Endodermal cell (in vitro differentiated cells): ENCODE measurements at regions not wholly inside any gene's neighbourhood (a gene's known extent, or its start where the extent isn't known, plus 50 kb on each side); places are given as distances from the start of the nearest gene placed in this dataset.

Source experiments
- DNase-seq: peaks from one replicate; pipeline ENCODE4 v3.0.0-alpha.2; 2017
- H3K27ac ChIP-seq: 2 replicates; pipeline ENCODE4 v1.5.1; 2013; ENCODE audit warnings: mild to moderate bottlenecking, low read depth, low read length, moderate library complexity
- H3K27me3 ChIP-seq: 2 replicates; pipeline ENCODE4 v1.6.1; 2013; ENCODE audit warnings: mild to moderate bottlenecking, low read length, moderate library complexity; ENCODE audit not compliant: insufficient read depth, control insufficient read depth, poor library complexity, severe bottlenecking
- H3K36me3 ChIP-seq: 2 replicates; pipeline ENCODE4 v1.7.0; 2013; ENCODE audit warnings: mild to moderate bottlenecking, low read length, moderate library complexity; ENCODE audit not compliant: control insufficient read depth, insufficient read depth
- H3K4me1 ChIP-seq: one replicate; pipeline ENCODE4 v1.7.0; 2013; ENCODE audit warnings: low read length; ENCODE audit not compliant: control insufficient read depth, insufficient read depth
- H3K4me3 ChIP-seq: 2 replicates; pipeline ENCODE4 v1.5.1; 2013; ENCODE audit warnings: mild to moderate bottlenecking, low read length, moderate library complexity
- H3K9ac ChIP-seq: 2 replicates; pipeline ENCODE4 v1.6.1; 2013; ENCODE audit warnings: mild to moderate bottlenecking, low read length, moderate library complexity; ENCODE audit not compliant: poor library complexity, severe bottlenecking; ENCODE audit errors: extremely low read depth
- H3K9me3 ChIP-seq: 2 replicates; pipeline ENCODE4 v1.6.1; 2013; ENCODE audit warnings: mild to moderate bottlenecking, low read length, moderate library complexity; ENCODE audit not compliant: control insufficient read depth
- H3K27ac Mint-ChIP-seq: 2 replicates; pipeline ENCODE4 v1.8.0; 2020; ENCODE audit warnings: mixed read lengths
- H3K27me3 Mint-ChIP-seq: 2 replicates; pipeline ENCODE4 v1.8.0; 2021; ENCODE audit warnings: mild to moderate bottlenecking, mixed read lengths; ENCODE audit not compliant: insufficient read depth
- H3K36me3 Mint-ChIP-seq: 2 replicates; pipeline ENCODE4 v1.8.0; 2020; ENCODE audit warnings: low read depth, mixed read lengths
- H3K4me1 Mint-ChIP-seq: 2 replicates; pipeline ENCODE4 v1.8.0; 2020; ENCODE audit warnings: mixed read lengths
- H3K4me3 Mint-ChIP-seq: 2 replicates; pipeline ENCODE4 v1.8.0; 2020; ENCODE audit warnings: mild to moderate bottlenecking, moderate library complexity, mixed read lengths
- H3K9me3 Mint-ChIP-seq: 2 replicates; pipeline ENCODE4 v1.8.0; 2020; ENCODE audit warnings: mild to moderate bottlenecking, mixed read lengths
- CTCF ChIP-seq: fragments of 200-600 bp; sonication (generic); conservative IDR thresholded peaks from 2 replicates; pipeline ENCODE4 v1.5.0; 2021; ENCODE audit warnings: antibody characterized with exemption, mild to moderate bottlenecking
- WGBS, 2 experiments: methylation state at CpG; one replicate each; pipeline versions ENCODE4 v1.1.5 to v1.1.7; 2013; ENCODE audit warnings: missing lambda C conversion rate in 2 of 2, mixed read lengths in 1 of 2; ENCODE audit not compliant: insufficient coverage in 1 of 2, insufficient read length in 1 of 2; 5-methylcytosine and 5-hydroxymethylcytosine counted together

- peaks cover 28% of the 10 kb centered on the region for H3K4me1 Mint-ChIP-seq
- no peak overlapping the region for H3K4me3 Mint-ChIP-seq
- Histone ChIP-seq H3K4me3 (no peak overlapping the region), H3K36me3 (no peaks in the 10 kb centered on the region), H3K4me1 (no peaks in the 10 kb centered on the region), H3K27ac (no peak overlapping the region), H3K9me3 (no peaks in the 10 kb centered on the region), H3K9ac (no peak overlapping the region), H3K27me3 (peaks cover 31% of the 10 kb centered on the region)
- no peak for DNase-seq
- 73 to 100% methylated on average over 1 to 2 of the region's 2 CpGs for WGBS, 2 experiments
- peaks cover 6% of the 10 kb centered on the region for H3K9me3 Mint-ChIP-seq
- peaks cover 3% of the 10 kb centered on the region for H3K36me3 Mint-ChIP-seq
- no peak overlapping the region for H3K27ac Mint-ChIP-seq
- no peak for TF ChIP-seq CTCF
- peaks cover 33% of the 10 kb centered on the region for H3K27me3 Mint-ChIP-seq
Measured at GRCh38 chr2:19300961-19301360, 57.5 kb downstream of the OSR1 start.

GRCh38 chr2:19299522-19299921 lies 58.9 kb downstream of the OSR1 start:
- Mint-ChIP-seq H3K27me3 (peaks cover 38% of the 10 kb centered on the region), H3K4me3 (no peak overlapping the region), H3K27ac (no peak overlapping the region), H3K36me3 (no peaks in the 10 kb centered on the region), H3K4me1 (peaks cover 22% of the 10 kb centered on the region), H3K9me3 (no peaks in the 10 kb centered on the region)
- no peak for TF ChIP-seq CTCF
- no peak for DNase-seq
- Histone ChIP-seq H3K36me3 (no peaks in the 10 kb centered on the region), H3K9me3 (no peaks in the 10 kb centered on the region), H3K9ac (no peak overlapping the region), H3K4me1 (no peaks in the 10 kb centered on the region), H3K27ac (no peak overlapping the region), H3K27me3 (peaks cover 31% of the 10 kb centered on the region), H3K4me3 (no peak overlapping the region)

GRCh38 chr2:19299032-19299431 lies 59.4 kb downstream of the OSR1 start:
- H3K36me3 Mint-ChIP-seq: no peaks in the 10 kb centered on the region
- no peak for DNase-seq
- H3K4me3 Mint-ChIP-seq: no peak overlapping the region
- H3K4me1 ChIP-seq: no peaks in the 10 kb centered on the region
- no peak overlapping the region for H3K4me3 ChIP-seq
- peaks cover 38% of the 10 kb centered on the region for H3K27me3 Mint-ChIP-seq
- no peak overlapping the region for H3K27ac ChIP-seq
- H3K27me3 ChIP-seq: peaks cover 31% of the 10 kb centered on the region
- WGBS, 2 experiments: 93 to 100% methylated on average over 1 to 6 of the region's 7 CpGs
- H3K9ac ChIP-seq: no peak overlapping the region
- no peaks in the 10 kb centered on the region for H3K9me3 ChIP-seq
- TF ChIP-seq CTCF: no peak
- H3K36me3 ChIP-seq: no peaks in the 10 kb centered on the region
- H3K9me3 Mint-ChIP-seq: no peaks in the 10 kb centered on the region
- peaks cover 22% of the 10 kb centered on the region for H3K4me1 Mint-ChIP-seq
- no peak overlapping the region for H3K27ac Mint-ChIP-seq
